DOHH2 (cell line): ENCODE measurements at regions not wholly inside any gene's neighbourhood (a gene's known extent, or its start where the extent isn't known, plus 50 kb on each side); places are given as distances from the start of the nearest gene placed in this dataset.

Experiments
- CTCF ChIP-seq: fragments of 200-600 bp; sonication (generic); IDR thresholded peaks from one replicate; pipeline ENCODE4 v1.5.1; 2014; ENCODE audit warnings: antibody characterized with exemption, mild to moderate bottlenecking, low read depth, low read length; ENCODE audit not compliant: poor library complexity, severe bottlenecking
- EZH2phosphoT487 ChIP-seq: fragments of 200-600 bp; sonication (generic); IDR thresholded peaks from 2 replicates; pipeline ENCODE4 v1.6.1; 2017; ENCODE audit warnings: borderline replicate concordance, mild to moderate bottlenecking, antibody characterized with exemption, low read length, moderate library complexity, mixed read lengths

- TF ChIP-seq CTCF (no peak), EZH2phosphoT487 (no peak)
Observed at GRCh38 chr1:212513586-212513985, 80.9 kb downstream of the NENF start.
